ENCODE measurements at regions not wholly inside any gene's neighbourhood (a gene's known extent, or its start where the extent isn't known, plus 50 kb on each side); places are given as distances from the start of the nearest gene placed in this dataset.
"Not testable (repeated sequence)": the region's sequence is repeated elsewhere in the genome, so short reads cannot be mapped to it uniquely, and the experiment has no call there.

GRCh38 chr2:77746780-77747179, 224.6 kb upstream of the LRRTM4 start:
- CTCF ChIA-PET = no interaction called here
- TF ChIP-seq, protein P1, sequence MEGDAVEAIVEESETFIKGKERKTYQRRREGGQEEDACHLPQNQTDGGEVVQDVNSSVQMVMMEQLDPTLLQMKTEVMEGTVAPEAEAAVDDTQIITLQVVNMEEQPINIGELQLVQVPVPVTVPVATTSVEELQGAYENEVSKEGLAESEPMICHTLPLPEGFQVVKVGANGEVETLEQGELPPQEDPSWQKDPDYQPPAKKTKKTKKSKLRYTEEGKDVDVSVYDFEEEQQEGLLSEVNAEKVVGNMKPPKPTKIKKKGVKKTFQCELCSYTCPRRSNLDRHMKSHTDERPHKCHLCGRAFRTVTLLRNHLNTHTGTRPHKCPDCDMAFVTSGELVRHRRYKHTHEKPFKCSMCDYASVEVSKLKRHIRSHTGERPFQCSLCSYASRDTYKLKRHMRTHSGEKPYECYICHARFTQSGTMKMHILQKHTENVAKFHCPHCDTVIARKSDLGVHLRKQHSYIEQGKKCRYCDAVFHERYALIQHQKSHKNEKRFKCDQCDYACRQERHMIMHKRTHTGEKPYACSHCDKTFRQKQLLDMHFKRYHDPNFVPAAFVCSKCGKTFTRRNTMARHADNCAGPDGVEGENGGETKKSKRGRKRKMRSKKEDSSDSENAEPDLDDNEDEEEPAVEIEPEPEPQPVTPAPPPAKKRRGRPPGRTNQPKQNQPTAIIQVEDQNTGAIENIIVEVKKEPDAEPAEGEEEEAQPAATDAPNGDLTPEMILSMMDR (IDR thresholded peaks at IDR 0.05; ENCODE audit: insufficient read depth, low read length, missing control alignments) = no peak
- H3K4me3 ChIP-seq (ENCODE audit: low read depth, low read length) = no peak overlapping the region
- DNase-seq (ENCODE audit: low read depth, low spot score) = no peak
- POLR2A ChIA-PET = no interaction called here

DNA sequence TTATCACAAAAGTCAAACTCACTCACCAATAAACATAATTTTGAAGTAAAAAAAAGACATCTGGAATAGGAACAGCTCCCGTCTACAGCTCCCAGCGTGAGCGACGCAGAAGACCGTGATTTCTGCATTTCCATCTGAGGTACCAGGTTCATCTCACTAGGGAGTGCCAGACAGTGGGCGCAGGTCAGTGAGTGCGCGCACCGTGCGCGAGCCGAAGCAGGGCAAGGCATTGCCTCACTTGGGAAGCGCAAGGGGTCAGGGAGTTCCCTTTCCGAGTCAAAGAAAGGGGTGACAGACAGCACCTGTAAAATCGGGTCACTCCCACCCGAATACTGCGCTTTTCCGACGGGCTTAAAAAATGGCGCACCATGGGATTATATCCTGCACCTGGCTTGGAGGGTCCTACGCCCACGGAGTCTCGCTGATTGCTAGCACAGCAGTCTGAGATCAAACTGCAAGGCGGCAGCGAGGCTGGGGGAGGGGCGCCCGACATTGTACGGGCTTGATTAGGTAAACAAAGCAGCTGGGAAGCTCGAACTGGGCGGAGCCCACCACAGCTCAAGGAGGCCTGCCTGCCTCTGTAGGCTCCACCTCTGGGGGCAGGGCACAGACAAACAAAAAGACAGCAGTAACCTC, 231.7 kb upstream of the LRRTM4 start:
- CTCF ChIA-PET; H3K4me3 ChIP-seq (ENCODE audit: low read depth, low read length); DNase-seq (ENCODE audit: low read depth, low spot score); POLR2A ChIA-PET: not testable (repeated sequence)

DNA sequence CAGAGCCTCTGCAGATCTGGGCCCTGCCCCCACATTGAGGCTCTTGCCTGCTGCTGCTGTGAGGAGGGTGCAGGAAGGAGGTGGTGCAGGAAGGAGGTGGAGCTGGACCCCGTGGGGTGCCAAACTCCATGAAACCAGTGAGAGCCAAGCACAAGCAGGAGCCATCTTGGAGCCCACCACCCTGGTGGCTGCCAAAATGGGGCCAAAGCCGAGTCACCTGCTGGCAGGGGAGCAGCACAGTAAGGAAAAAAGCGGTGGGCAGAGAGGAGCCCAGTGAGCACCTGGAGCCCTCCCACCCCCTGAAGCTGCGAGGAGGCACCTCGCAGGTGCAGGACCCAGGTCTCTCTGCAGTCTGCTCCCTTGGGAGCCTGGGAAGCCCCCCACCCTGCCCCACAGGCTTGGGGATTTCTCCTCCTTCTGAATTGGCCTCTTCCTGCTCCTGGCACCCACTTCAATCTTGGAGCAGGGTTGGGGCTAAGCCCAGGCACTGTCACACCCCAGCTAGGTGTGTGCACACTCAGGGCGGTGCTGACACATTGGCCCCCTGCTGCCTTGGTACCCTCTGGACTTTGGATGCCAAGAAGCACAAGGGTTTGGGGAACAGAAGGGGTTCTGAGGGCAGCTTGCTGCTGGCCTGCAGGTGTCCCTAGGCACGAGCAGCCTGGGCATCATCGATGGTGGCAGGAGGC, 245.4 kb upstream of the LRRTM4 start:
- CTCF ChIA-PET = no interaction called here
- DNase-seq (ENCODE audit: low read depth, low spot score) = no peak
- no peak overlapping the region for H3K4me3 ChIP-seq (ENCODE audit: low read depth, low read length)
- POLR2A ChIA-PET = no interaction called here
- TF ChIP-seq, protein P1 (IDR thresholded peaks at IDR 0.05; ENCODE audit: insufficient read depth, low read length, missing control alignments) = no peak

DNA sequence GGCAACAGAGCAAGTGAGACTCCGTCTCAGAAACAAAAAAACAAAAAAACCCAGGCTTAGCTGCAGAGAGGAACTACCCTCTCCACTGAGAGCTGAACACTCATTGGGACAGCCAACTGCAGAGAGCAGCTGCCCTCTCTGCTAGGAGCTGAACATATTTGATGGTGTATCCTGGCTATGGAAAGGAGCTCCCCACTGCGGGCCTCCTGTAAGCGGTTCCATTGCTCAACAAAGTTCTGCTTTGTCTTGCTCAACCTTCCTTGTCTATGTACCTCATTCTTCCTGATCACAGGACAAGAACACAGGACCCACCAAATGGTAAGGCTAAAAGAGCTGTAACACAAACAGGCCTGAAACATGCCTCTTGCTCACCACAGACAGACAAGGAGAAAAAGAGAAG, 246.3 kb upstream of the LRRTM4 start:
- ChIA-PET CTCF (no interaction called here), POLR2A (no interaction called here)
- TF ChIP-seq, protein P1 (IDR thresholded peaks at IDR 0.05; ENCODE audit: insufficient read depth, low read length, missing control alignments) = no peak
- no peak overlapping the region for H3K4me3 ChIP-seq (ENCODE audit: low read depth, low read length)
- DNase-seq (ENCODE audit: low read depth, low spot score) = no peak

DNA sequence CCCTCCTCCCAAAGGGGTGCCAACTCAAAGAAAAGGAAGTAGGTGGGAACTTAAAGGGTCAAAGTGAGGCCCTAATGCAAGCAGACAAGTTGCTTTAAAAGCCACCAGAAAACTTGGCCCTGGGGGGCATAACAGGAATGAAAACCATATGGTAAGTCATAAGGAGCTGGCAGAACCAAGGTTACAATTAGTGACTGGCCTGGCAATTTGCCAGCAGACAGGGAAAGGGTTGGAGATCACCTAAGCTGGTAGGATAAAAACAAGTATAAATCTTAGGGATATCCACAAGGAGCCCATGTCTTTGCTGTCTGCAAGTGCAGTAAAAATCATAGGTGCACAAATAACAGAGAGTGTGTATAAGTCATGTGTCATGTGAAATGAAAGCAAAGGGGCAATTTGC, 256.7 kb upstream of the LRRTM4 start:
- DNase-seq (ENCODE audit: low read depth, low spot score) = no peak
- H3K4me3 ChIP-seq (ENCODE audit: low read depth, low read length) = no peak overlapping the region
- ChIA-PET CTCF (no interaction called here), POLR2A (no interaction called here)
- TF ChIP-seq, protein P1 (IDR thresholded peaks at IDR 0.05; ENCODE audit: insufficient read depth, low read length, missing control alignments) = no peak

DNA sequence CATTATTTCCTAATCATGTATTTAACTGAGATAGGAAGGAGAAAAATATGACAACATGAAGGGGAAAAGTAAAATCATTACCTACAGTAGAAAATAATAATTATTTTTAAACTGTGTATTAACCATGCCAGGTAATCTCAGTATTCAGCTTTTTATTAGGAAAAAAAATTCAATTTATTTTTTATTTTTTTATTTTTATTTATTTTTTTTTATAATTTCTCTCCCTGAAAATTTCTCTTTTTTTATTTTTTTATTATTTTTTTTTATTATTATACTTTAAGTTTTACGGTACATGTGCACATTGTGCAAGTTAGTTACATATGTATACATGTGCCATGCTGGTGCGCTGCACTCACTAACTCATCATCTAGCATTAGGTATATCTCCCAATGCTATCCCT, 271.3 kb upstream of the LRRTM4 start:
- POLR2A ChIA-PET; CTCF ChIA-PET; DNase-seq (ENCODE audit: low read depth, low spot score); H3K4me3 ChIP-seq (ENCODE audit: low read depth, low read length): not testable (repeated sequence)

DNA sequence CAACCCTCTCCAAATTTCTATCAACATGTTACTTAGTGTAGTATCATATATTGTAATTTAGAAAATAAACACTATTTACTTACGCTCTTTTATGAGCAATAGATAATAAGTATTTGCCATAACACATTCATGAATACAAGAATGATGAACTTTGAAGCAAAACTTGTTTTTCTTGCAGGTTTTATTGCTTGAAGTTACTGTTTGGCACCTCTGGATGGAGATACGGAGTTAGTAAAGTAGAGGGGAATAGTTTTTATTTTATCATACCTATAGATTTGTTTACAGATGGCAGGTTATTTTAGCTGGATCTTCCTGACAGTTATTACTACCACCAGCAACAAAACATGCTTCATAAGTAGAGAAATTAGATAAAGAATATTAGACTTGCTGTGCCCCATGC, 274.2 kb upstream of the LRRTM4 start:
- TF ChIP-seq, protein P1 (IDR thresholded peaks at IDR 0.05; ENCODE audit: insufficient read depth, low read length, missing control alignments) = no peak
- H3K4me3 ChIP-seq (ENCODE audit: low read depth, low read length) = no peak overlapping the region
- ChIA-PET CTCF (no interaction called here), POLR2A (no interaction called here)
- DNase-seq (ENCODE audit: low read depth, low spot score) = no peak
